ENCODE measurements at regions not wholly inside any gene's neighbourhood (a gene's known extent, or its start where the extent isn't known, plus 50 kb on each side); places are given as distances from the start of the nearest gene placed in this dataset.
A peak's percentile ranks its signal among the peaks of the same experiment; 100 is the strongest.

DNA sequence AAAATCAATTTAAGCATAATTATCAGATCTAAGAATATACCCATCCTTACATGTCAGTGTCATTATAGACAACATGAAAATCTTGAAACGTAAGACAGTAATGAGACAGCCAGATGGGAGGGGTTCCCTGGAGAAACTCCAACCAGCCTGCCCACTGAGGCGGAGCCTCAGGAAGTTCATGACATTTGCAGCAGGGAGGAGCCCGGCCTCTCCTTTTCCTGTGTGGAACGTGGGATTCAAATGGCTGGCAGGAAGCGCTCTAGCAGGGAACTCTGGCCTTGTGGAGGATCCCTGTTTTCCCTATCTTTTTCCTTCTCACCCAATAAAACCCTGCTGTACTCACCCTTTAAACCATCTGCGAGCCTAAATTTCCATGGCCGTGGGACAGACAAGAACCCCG is 176.6 kb upstream of the KCNN2 start:
- peak overlapping the region; percentile 21 to 75 (median 47) for H3K27ac ChIP-seq
- peak overlapping the region in 3 of 12 donors; percentile 3 to 11 (median 9) for H3K4me3 ChIP-seq
- ATAC-seq (peak; percentile 61 to 94 (median 75)), DNase-seq (peak; percentile 58 to 71 (median 61))
- TF ChIP-seq POLR2A (IDR thresholded peaks at IDR 0.05) = no peak
- TF ChIP-seq, protein P1, sequence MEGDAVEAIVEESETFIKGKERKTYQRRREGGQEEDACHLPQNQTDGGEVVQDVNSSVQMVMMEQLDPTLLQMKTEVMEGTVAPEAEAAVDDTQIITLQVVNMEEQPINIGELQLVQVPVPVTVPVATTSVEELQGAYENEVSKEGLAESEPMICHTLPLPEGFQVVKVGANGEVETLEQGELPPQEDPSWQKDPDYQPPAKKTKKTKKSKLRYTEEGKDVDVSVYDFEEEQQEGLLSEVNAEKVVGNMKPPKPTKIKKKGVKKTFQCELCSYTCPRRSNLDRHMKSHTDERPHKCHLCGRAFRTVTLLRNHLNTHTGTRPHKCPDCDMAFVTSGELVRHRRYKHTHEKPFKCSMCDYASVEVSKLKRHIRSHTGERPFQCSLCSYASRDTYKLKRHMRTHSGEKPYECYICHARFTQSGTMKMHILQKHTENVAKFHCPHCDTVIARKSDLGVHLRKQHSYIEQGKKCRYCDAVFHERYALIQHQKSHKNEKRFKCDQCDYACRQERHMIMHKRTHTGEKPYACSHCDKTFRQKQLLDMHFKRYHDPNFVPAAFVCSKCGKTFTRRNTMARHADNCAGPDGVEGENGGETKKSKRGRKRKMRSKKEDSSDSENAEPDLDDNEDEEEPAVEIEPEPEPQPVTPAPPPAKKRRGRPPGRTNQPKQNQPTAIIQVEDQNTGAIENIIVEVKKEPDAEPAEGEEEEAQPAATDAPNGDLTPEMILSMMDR (IDR thresholded peaks at IDR 0.05) = no peak
- intact Hi-C loops (cut with DNase I) = no loop called here
- H3K4me1 ChIP-seq = peaks cover 0 to 17% (median 4%) of the 10 kb centered on the region in 12 donors
- WGBS, 4 donors = 42 to 60% (median 51%) methylated on average over 8 of the region's 8 CpGs
- no peaks in the 10 kb centered on the region for H3K36me3 ChIP-seq
- peaks cover 0 to 19% (median 11%) of the 10 kb centered on the region in 12 donors for H3K9me3 ChIP-seq
- no peaks in the 10 kb centered on the region for H3K27me3 ChIP-seq

DNA sequence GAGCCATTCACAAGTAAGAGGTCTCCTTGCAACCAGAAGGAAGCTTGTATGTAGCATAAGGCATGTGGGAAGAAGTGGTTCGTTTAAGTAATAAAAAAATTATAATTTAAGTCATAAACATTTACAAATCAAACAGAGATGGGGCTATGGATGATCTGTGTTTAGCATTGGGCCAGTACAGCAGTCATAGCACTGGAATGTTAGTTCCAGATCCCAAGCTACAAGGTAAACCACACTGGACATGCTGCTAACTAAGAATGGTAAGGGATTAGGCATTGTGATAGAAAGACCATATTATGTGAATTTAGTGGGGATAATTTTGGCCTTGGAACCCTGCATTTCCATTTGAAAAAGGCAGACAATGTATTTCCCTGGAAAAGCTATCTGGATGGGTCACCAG is 170.4 kb upstream of the KCNN2 start:
- TF ChIP-seq, protein P1 (IDR thresholded peaks at IDR 0.05) = no peak
- no peak for TF ChIP-seq POLR2A (IDR thresholded peaks at IDR 0.05)
- no peak overlapping the region for H3K4me3 ChIP-seq
- H3K36me3 ChIP-seq = no peaks in the 10 kb centered on the region
- H3K27ac ChIP-seq = no peak overlapping the region
- peaks cover 0 to 10% (median 0%) of the 10 kb centered on the region in 12 donors for H3K4me1 ChIP-seq
- intact Hi-C loops (cut with DNase I) = no loop called here
- no peak for DNase-seq
- no peaks in the 10 kb centered on the region for H3K27me3 ChIP-seq
- peaks cover 0 to 4% (median 0%) of the 10 kb centered on the region in 12 donors for H3K9me3 ChIP-seq
- WGBS, 4 donors = 54 to 64% (median 62%) methylated on average over 1 of the region's 1 CpG
- no peak for ATAC-seq

DNA sequence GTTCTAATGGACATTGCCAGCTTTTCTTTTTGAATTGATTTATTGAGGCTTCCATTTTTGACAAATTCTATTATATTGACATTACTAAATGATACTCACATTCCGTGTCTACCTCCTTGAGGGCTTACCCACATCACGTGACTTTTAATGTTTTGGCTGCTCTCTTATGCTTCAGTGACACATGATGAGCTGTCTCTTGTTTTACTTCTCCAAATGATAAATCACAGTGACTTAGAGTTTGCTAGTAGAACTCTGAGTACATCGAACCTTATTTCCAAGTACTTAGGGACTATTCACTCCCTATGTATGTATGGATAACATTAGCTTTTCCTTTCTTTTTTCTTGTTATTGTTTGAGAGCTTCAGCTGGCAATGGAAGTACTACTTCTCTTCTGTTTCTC is 169.8 kb upstream of the KCNN2 start:
- TF ChIP-seq, protein P1 (IDR thresholded peaks at IDR 0.05) = no peak
- no peak for TF ChIP-seq POLR2A (IDR thresholded peaks at IDR 0.05)
- Histone ChIP-seq H3K4me1 (peaks cover 0 to 10% (median 0%) of the 10 kb centered on the region in 12 donors), H3K9me3 (peaks cover 0 to 4% (median 0%) of the 10 kb centered on the region in 12 donors), H3K27me3 (no peaks in the 10 kb centered on the region), H3K4me3 (no peak overlapping the region), H3K36me3 (no peaks in the 10 kb centered on the region), H3K27ac (no peak overlapping the region)
- DNase-seq (no peak), ATAC-seq (no peak)
- WGBS, 4 donors = 72 to 85% (median 77%) methylated on average over 3 of the region's 3 CpGs
- intact Hi-C loops (cut with DNase I) = no loop called here

DNA sequence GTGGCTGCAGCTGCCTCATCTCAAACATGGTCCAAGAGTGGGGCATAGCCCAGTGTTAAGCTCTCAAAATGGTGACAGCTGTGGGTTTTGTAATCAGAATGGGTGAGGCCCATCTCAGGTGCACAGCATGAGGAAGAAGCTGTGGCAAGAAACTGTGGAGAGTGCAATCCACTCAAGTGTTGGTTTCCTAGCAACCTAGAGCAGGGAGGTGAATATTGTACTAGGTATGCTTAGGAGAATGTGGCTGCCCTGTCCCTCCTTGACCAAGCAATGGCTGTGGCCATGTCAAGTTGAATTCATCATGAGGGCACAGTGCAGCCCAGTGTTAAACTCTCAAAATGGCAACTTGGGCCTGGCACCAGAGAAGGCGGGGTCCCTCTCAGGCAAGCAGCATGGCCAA is 160.5 kb upstream of the KCNN2 start:
- Histone ChIP-seq H3K36me3 (no peaks in the 10 kb centered on the region), H3K27ac (no peak overlapping the region), H3K4me1 (no peaks in the 10 kb centered on the region), H3K27me3 (no peaks in the 10 kb centered on the region), H3K9me3 (peaks cover 0 to 23% (median 0%) of the 10 kb centered on the region in 12 donors), H3K4me3 (no peak overlapping the region)
- ATAC-seq (no peak), DNase-seq (no peak)
- intact Hi-C loops (cut with DNase I) = no loop called here
- TF ChIP-seq POLR2A (IDR thresholded peaks at IDR 0.05) = no peak
- TF ChIP-seq, protein P1 (IDR thresholded peaks at IDR 0.05) = no peak
- 2 to 91% (median 54%) methylated on average over 1 of the region's 1 CpG for WGBS, 4 donors
